ENCODE measurements at regions not wholly inside any gene's neighbourhood (a gene's known extent, or its start where the extent isn't known, plus 50 kb on each side); places are given as distances from the start of the nearest gene placed in this dataset.

DNA sequence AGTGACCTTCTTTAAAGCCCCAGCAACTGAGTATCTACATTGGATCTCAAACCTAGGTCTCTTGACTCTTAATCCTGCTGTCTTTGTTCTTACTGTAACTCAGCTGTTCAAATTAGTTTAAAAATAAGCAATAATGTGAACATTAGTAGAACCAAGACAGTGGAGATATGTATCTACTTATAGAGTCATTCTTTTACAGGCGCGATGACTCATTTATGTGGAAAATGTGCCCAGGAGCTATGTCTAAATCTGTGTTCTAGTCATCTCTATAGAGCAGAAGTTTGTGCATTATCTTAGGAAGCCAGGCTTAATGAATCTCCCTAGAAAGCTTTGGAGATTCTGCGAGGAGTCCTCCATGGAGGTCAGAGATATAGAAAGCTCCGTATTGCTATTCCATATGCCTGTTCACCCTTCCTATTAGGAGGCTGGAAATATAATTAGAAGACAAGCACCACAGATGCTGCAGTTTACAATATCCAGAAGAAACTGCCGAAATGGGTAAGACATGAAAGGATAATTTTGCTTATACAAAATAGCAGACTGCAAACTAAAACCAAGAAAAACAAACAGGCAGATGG is 211.6 kb downstream of the TRIB2 start:
- Histone ChIP-seq H3K27ac (ENCODE audit: extremely low read depth, low read depth, low read length) (peak overlapping the region; percentile 86; the same call in 1 of the 2 replicates), H3K9me3 (ENCODE audit: control insufficient read depth, insufficient read depth, low read depth, low read length) (no peaks in the 10 kb centered on the region), H3K4me3 (ENCODE audit: low read depth, low read length) (no peak overlapping the region), H3K36me3 (ENCODE audit: control insufficient read depth in 2 of 2, insufficient read depth in 1 of 2, low read length in 2 of 2) (no peaks in the 10 kb centered on the region), H3K4me1 (ENCODE audit: control insufficient read depth, insufficient read depth, low read length) (peaks cover 27% of the 10 kb centered on the region)
- TF ChIP-seq FEZF1 (tag by site-specific recombination; IDR thresholded peaks at IDR 0.05) (no peak), ZBTB17 (tag by site-specific recombination; IDR thresholded peaks at IDR 0.05) (peak; percentile 66), ZNF366 (tag by site-specific recombination; conservative IDR thresholded peaks at IDR 0.05) (0 out of 2 replicates have a peak, but pooled peaks have one; percentile 27), ZNF335 (tag by site-specific recombination; conservative IDR thresholded peaks at IDR 0.05) (peak; percentile 41; the same call in 1 of the 2 replicates), ZNF341 (tag by site-specific recombination; IDR thresholded peaks at IDR 0.05; ENCODE audit: low read depth) (peak; percentile 53)
- TF ChIP-seq, protein P1, sequence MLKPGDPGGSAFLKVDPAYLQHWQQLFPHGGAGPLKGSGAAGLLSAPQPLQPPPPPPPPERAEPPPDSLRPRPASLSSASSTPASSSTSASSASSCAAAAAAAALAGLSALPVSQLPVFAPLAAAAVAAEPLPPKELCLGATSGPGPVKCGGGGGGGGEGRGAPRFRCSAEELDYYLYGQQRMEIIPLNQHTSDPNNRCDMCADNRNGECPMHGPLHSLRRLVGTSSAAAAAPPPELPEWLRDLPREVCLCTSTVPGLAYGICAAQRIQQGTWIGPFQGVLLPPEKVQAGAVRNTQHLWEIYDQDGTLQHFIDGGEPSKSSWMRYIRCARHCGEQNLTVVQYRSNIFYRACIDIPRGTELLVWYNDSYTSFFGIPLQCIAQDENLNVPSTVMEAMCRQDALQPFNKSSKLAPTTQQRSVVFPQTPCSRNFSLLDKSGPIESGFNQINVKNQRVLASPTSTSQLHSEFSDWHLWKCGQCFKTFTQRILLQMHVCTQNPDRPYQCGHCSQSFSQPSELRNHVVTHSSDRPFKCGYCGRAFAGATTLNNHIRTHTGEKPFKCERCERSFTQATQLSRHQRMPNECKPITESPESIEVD (tag by site-specific recombination; IDR thresholded peaks at IDR 0.05): peak; percentile 21; the same call in 1 of the 2 replicates
- CTCF ChIA-PET: interaction anchor here (3.6 kb wide), 1 partner anchor 79 kb away, joined by 15 read pairs; no protein-coding TSS in a partner anchor
- POLR2A ChIA-PET: interaction anchor here (0.7 to 1.6 kb wide), 2 partner anchors 128 to 212 kb away, joined by 5 to 6 read pairs; partner anchors contain the start of gene TRIB2

DNA sequence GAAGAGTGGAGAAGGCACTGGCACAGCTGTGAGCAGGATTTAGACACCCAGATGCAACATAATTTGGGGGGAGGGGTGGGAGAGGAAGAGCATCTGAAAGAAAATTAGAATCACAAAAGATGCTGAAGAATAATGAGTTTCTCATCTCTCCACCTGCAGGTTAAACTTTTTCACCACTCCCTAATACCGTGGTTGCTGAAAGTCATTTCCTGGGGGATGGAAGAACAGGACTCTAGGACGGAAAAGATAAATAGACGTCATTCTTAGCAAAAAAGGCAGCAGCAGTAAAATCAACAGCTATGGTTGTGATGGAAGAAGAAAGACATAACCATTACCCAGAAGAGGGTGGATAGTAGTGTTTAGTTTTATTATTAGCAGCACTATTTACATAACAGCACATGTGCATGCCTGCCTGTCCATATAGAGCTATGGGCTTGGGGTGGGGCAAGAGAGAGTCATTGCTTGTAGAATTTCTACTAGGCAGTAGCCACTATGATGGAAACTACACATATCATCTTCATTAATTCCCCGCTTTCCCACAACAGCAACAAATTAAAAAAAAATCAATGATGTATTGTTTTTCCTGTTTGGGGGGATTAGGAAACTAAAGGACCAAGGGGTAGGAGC is 212.2 kb downstream of the TRIB2 start:
- H3K27ac ChIP-seq (ENCODE audit: extremely low read depth, low read depth, low read length): peak overlapping the region; percentile 86
- TF ChIP-seq, protein P1 (tag by site-specific recombination; IDR thresholded peaks at IDR 0.05): 0 out of 2 replicates have a peak, but pooled peaks have one; percentile 22
- TF ChIP-seq ZNF555 (tag by site-specific recombination; conservative IDR thresholded peaks at IDR 0.05) (no peak), FEZF1 (tag by site-specific recombination; IDR thresholded peaks at IDR 0.05) (peak; percentile 97), OSR2 (tag by site-specific recombination; IDR thresholded peaks at IDR 0.05) (peak; percentile 70), ZNF600 (tag by site-specific recombination; IDR thresholded peaks at IDR 0.05) (0 out of 2 replicates have a peak, but pooled peaks have one; percentile 25), WT1 (tag by site-specific recombination; IDR thresholded peaks at IDR 0.05) (0 out of 2 replicates have a peak, but pooled peaks have one; percentile 34), ZNF629 (tag by site-specific recombination; IDR thresholded peaks at IDR 0.05) (0 out of 2 replicates have a peak, but pooled peaks have one; percentile 11), ZEB2 (tag by site-specific recombination; IDR thresholded peaks at IDR 0.05) (0 out of 2 replicates have a peak, but pooled peaks have one; percentile 35)
- TF ChIP-seq, protein P2, sequence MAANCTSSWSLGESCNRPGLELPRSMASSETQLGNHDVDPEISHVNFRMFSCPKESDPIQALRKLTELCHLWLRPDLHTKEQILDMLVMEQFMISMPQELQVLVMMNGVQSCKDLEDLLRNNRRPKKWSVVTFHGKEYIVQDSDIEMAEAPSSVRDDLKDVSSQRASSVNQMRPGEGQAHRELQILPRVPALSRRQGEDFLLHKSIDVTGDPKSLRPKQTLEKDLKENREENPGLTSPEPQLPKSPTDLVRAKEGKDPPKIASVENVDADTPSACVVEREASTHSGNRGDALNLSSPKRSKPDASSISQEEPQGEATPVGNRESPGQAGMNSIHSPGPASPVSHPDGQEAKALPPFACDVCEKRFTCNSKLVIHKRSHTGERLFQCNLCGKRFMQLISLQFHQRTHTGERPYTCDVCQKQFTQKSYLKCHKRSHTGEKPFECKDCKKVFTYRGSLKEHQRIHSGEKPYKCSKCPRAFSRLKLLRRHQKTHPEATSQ (tag by site-specific recombination; IDR thresholded peaks at IDR 0.05): no peak
- no peaks in the 10 kb centered on the region for H3K9me3 ChIP-seq (ENCODE audit: control insufficient read depth, insufficient read depth, low read depth, low read length)
- H3K4me1 ChIP-seq (ENCODE audit: control insufficient read depth, insufficient read depth, low read length): peaks cover 27% of the 10 kb centered on the region
- ChIA-PET POLR2A (interaction anchor here (1.6 kb wide), 1 partner anchor 213 kb away, joined by 5 read pairs; the partner anchor contains the start of gene TRIB2), CTCF (interaction anchor here (0.7 to 3.8 kb wide), 4 partner anchors 78 to 1100 kb away, joined by 3 to 18 read pairs (median 10); no protein-coding TSS in a partner anchor)
- no peak overlapping the region for H3K4me3 ChIP-seq (ENCODE audit: low read depth, low read length)
- no peaks in the 10 kb centered on the region for H3K36me3 ChIP-seq (ENCODE audit: control insufficient read depth in 2 of 2, insufficient read depth in 1 of 2, low read length in 2 of 2)

DNA sequence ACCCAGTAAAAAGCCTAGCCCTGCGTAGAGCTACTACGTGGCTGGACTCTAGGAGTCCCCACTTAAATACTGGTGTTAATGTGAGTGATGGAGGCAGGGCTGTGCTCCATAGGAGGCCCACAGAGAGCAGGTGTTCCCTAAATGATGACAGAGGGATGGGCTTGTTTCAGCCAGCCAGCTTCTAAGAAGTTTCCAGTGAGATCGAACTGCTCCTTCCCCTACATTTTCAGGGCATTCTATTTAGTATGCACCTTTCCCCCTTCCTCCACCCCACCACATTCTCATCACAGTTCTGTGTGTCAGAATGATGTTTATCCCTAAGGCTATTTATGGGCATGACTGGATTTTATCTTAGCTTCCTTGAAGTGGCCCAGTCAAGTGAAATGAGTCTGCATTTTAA is 213.0 kb downstream of the TRIB2 start:
- ChIA-PET CTCF (interaction anchor here (0.6 to 3.8 kb wide), 13 partner anchors 8 to 1347 kb away, joined by 3 to 18 read pairs (median 4); no protein-coding TSS in a partner anchor), POLR2A (no interaction called here)
- no peaks in the 10 kb centered on the region for H3K36me3 ChIP-seq (ENCODE audit: control insufficient read depth in 2 of 2, insufficient read depth in 1 of 2, low read length in 2 of 2)
- H3K27ac ChIP-seq (ENCODE audit: extremely low read depth, low read depth, low read length): peak overlapping the region; percentile 86
- H3K9me3 ChIP-seq (ENCODE audit: control insufficient read depth, insufficient read depth, low read depth, low read length): no peaks in the 10 kb centered on the region
- H3K4me3 ChIP-seq (ENCODE audit: low read depth, low read length): no peak overlapping the region
- peaks cover 27% of the 10 kb centered on the region for H3K4me1 ChIP-seq (ENCODE audit: control insufficient read depth, insufficient read depth, low read length)
- TF ChIP-seq, protein P3, sequence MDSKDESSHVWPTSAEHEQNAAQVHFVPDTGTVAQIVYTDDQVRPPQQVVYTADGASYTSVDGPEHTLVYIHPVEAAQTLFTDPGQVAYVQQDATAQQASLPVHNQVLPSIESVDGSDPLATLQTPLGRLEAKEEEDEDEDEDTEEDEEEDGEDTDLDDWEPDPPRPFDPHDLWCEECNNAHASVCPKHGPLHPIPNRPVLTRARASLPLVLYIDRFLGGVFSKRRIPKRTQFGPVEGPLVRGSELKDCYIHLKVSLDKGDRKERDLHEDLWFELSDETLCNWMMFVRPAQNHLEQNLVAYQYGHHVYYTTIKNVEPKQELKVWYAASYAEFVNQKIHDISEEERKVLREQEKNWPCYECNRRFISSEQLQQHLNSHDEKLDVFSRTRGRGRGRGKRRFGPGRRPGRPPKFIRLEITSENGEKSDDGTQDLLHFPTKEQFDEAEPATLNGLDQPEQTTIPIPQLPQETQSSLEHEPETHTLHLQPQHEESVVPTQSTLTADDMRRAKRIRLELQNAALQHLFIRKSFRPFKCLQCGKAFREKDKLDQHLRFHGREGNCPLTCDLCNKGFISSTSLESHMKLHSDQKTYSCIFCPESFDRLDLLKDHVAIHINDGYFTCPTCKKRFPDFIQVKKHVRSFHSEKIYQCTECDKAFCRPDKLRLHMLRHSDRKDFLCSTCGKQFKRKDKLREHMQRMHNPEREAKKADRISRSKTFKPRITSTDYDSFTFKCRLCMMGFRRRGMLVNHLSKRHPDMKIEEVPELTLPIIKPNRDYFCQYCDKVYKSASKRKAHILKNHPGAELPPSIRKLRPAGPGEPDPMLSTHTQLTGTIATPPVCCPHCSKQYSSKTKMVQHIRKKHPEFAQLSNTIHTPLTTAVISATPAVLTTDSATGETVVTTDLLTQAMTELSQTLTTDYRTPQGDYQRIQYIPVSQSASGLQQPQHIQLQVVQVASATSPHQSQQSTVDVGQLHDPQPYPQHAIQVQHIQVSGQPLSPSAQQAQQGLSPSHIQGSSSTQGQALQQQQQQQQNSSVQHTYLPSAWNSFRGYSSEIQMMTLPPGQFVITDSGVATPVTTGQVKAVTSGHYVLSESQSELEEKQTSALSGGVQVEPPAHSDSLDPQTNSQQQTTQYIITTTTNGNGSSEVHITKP (tag by site-specific recombination; IDR thresholded peaks at IDR 0.05): peak; percentile 50; the same call in 1 of the 2 replicates
- no peak for TF ChIP-seq ZNF155 (tag by site-specific recombination; IDR thresholded peaks at IDR 0.05)
- TF ChIP-seq ZNF629 (tag by site-specific recombination; IDR thresholded peaks at IDR 0.05): no peak
- TF ChIP-seq ZNF16 (tag by site-specific recombination; IDR thresholded peaks at IDR 0.05; ENCODE audit: low read depth): no peak
- TF ChIP-seq GLIS1 (tag by site-specific recombination; IDR thresholded peaks at IDR 0.05): peak; percentile 48
- no peak for TF ChIP-seq ZSCAN30 (tag by site-specific recombination; IDR thresholded peaks at IDR 0.05)
- TF ChIP-seq ZNF221 (tag by site-specific recombination; IDR thresholded peaks at IDR 0.05; ENCODE audit: borderline replicate concordance): no peak
- no peak for TF ChIP-seq ZSCAN23 (tag by site-specific recombination; IDR thresholded peaks at IDR 0.05)
